ENCODE measurements at regions not wholly inside any gene's neighbourhood (a gene's known extent, or its start where the extent isn't known, plus 50 kb on each side); places are given as distances from the start of the nearest gene placed in this dataset.

- TF ChIP-seq, protein P1, sequence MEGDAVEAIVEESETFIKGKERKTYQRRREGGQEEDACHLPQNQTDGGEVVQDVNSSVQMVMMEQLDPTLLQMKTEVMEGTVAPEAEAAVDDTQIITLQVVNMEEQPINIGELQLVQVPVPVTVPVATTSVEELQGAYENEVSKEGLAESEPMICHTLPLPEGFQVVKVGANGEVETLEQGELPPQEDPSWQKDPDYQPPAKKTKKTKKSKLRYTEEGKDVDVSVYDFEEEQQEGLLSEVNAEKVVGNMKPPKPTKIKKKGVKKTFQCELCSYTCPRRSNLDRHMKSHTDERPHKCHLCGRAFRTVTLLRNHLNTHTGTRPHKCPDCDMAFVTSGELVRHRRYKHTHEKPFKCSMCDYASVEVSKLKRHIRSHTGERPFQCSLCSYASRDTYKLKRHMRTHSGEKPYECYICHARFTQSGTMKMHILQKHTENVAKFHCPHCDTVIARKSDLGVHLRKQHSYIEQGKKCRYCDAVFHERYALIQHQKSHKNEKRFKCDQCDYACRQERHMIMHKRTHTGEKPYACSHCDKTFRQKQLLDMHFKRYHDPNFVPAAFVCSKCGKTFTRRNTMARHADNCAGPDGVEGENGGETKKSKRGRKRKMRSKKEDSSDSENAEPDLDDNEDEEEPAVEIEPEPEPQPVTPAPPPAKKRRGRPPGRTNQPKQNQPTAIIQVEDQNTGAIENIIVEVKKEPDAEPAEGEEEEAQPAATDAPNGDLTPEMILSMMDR (IDR thresholded peaks at IDR 0.05; ENCODE audit: low read depth, low read length) = no peak
- TF ChIP-seq EZH2phosphoT487 (IDR thresholded peaks at IDR 0.05; ENCODE audit: low read depth) = no peak
These were observed 611.5 kb upstream of the IMPG1 start for GRCh38 chr6:76683985-76684384.

All from OCI-LY3 (cell line).